ENCODE measurements at regions not wholly inside any gene's neighbourhood (a gene's known extent, or its start where the extent isn't known, plus 50 kb on each side); places are given as distances from the start of the nearest gene placed in this dataset.

DNA sequence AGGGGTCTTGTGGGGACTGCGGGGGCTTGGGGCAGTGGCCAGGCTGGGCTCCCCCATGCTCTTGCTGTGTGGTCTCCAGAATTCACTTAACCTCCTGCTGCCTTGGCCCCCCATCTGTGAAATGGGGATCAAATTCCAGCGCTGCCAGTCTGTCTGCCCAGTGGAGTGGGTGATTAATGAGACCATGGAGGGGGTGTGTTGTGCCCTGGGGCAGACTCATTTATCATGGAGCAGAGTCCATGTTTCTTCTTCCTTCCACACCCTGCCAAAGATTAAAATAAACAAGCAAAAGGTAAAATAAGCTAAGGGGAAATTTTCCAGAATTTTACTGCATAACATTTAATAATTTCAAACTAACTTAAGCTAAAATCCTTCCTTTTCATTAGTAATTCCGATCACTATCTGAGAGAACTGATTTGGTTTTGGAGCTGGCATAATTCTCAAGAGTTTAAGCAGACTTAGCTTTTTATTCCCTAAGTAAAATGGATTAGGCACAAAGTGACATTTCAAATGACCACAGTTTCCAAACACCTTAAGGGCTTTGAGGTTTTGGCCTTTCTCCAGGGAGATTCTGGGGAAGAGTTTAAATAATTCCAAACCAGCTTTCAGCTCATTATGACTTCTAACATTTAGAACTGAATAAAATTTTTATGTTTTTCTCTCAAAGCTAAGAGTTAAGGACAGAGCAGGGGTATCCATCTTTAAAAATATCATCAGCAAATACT lies 211.9 kb downstream of the CXCL12 start:
- no peaks in the 10 kb centered on the region for H3K9me3 ChIP-seq
- Mint-ChIP-seq H3K27me3 (ENCODE audit: insufficient read depth, unreplicated experiment) (peaks cover 12% of the 10 kb centered on the region), H3K9me3 (ENCODE audit: unreplicated experiment) (no peaks in the 10 kb centered on the region), H3K4me1 (ENCODE audit: low read depth, unreplicated experiment) (no peaks in the 10 kb centered on the region), H3K27ac (ENCODE audit: unreplicated experiment) (no peak overlapping the region), H3K4me3 (ENCODE audit: unreplicated experiment) (no peak overlapping the region), H3K36me3 (ENCODE audit: insufficient read depth, unreplicated experiment) (no peaks in the 10 kb centered on the region)
- no TSS peak for BruUV-seq (replicated peaks)
- TF ChIP-seq CTCF (IDR thresholded peaks at IDR 0.05; ENCODE audit: insufficient read depth in 1 of 2, low read depth in 1 of 2, low read length in 1 of 2, severe bottlenecking in 1 of 2, unreplicated experiment in 1 of 2), result no peak
- H3K4me3 ChIP-seq (ENCODE audit: low read depth, low read length), result no peak overlapping the region
- no peaks in the 10 kb centered on the region for H3K36me3 ChIP-seq (ENCODE audit: control insufficient read depth, insufficient read depth, low read length)
- H3K27me3 ChIP-seq (replicated peaks; ENCODE audit: control insufficient read depth, insufficient read depth, low read length), result no peaks in the 10 kb centered on the region; the same call in 1 of the 2 replicates
- POLR2A ChIA-PET, result no interaction called here
- no peak for DNase-seq
- H3K4me1 ChIP-seq, result 0 out of 2 replicates have a peak, but pooled peaks cover 3% of the 10 kb centered on the region
- intact Hi-C loops (cut with micrococcal nuclease; ENCODE audit: unreplicated experiment), result loop anchor here (10.0 kb wide), 1 partner anchor 212 kb away; the partner anchor contains the start of gene CXCL12
- CTCF ChIA-PET, result no interaction called here

GRCh38 chr10:44171765-44172164 lies 213.1 kb downstream of the CXCL12 start:
- Histone ChIP-seq H3K4me3 (ENCODE audit: low read depth, low read length) (no peak overlapping the region), H3K27me3 (replicated peaks; ENCODE audit: control insufficient read depth, insufficient read depth, low read length) (no peaks in the 10 kb centered on the region), H3K4me1 (0 out of 2 replicates have a peak, but pooled peaks cover 3% of the 10 kb centered on the region), H3K36me3 (ENCODE audit: control insufficient read depth, insufficient read depth, low read length) (no peaks in the 10 kb centered on the region), H3K9me3 (no peaks in the 10 kb centered on the region; the same call in 1 of the 2 replicates)
- no TSS peak for BruUV-seq (replicated peaks)
- Mint-ChIP-seq H3K27ac (ENCODE audit: unreplicated experiment) (no peak overlapping the region), H3K9me3 (ENCODE audit: unreplicated experiment) (no peaks in the 10 kb centered on the region), H3K36me3 (ENCODE audit: insufficient read depth, unreplicated experiment) (no peaks in the 10 kb centered on the region), H3K4me3 (ENCODE audit: unreplicated experiment) (no peak overlapping the region), H3K4me1 (ENCODE audit: low read depth, unreplicated experiment) (no peaks in the 10 kb centered on the region), H3K27me3 (ENCODE audit: insufficient read depth, unreplicated experiment) (peaks cover 7% of the 10 kb centered on the region)
- no peak for DNase-seq
- ChIA-PET POLR2A (no interaction called here), CTCF (interaction anchor here (0.6 kb wide), 1 partner anchor 194 kb away, joined by 9 read pairs; no protein-coding TSS in a partner anchor)
- TF ChIP-seq CTCF (IDR thresholded peaks at IDR 0.05; ENCODE audit: insufficient read depth in 1 of 2, low read depth in 1 of 2, low read length in 1 of 2, severe bottlenecking in 1 of 2, unreplicated experiment in 1 of 2), result no peak
- intact Hi-C loops (cut with micrococcal nuclease; ENCODE audit: unreplicated experiment), result loop anchor here (10.0 kb wide), 1 partner anchor 213 kb away; the partner anchor contains the start of gene CXCL12

GRCh38 chr10:44168478-44168877 lies 216.4 kb downstream of the CXCL12 start:
- Mint-ChIP-seq H3K4me1 (ENCODE audit: low read depth, unreplicated experiment) (no peaks in the 10 kb centered on the region), H3K27ac (ENCODE audit: unreplicated experiment) (no peak overlapping the region), H3K36me3 (ENCODE audit: insufficient read depth, unreplicated experiment) (no peaks in the 10 kb centered on the region), H3K9me3 (ENCODE audit: unreplicated experiment) (no peaks in the 10 kb centered on the region), H3K4me3 (ENCODE audit: unreplicated experiment) (no peak overlapping the region), H3K27me3 (ENCODE audit: insufficient read depth, unreplicated experiment) (peaks cover 8% of the 10 kb centered on the region)
- no peaks in the 10 kb centered on the region for H3K27me3 ChIP-seq (replicated peaks; ENCODE audit: control insufficient read depth, insufficient read depth, low read length)
- no peaks in the 10 kb centered on the region for H3K36me3 ChIP-seq (ENCODE audit: control insufficient read depth, insufficient read depth, low read length)
- no peak overlapping the region for H3K4me3 ChIP-seq (ENCODE audit: low read depth, low read length)
- no TSS peak for BruUV-seq (replicated peaks)
- 0 out of 2 replicates have a peak, but pooled peaks cover 3% of the 10 kb centered on the region for H3K4me1 ChIP-seq
- ChIA-PET POLR2A (no interaction called here), CTCF (no interaction called here)
- TF ChIP-seq CTCF (IDR thresholded peaks at IDR 0.05; ENCODE audit: insufficient read depth in 1 of 2, low read depth in 1 of 2, low read length in 1 of 2, severe bottlenecking in 1 of 2, unreplicated experiment in 1 of 2), result no peak
- intact Hi-C loops (cut with micrococcal nuclease; ENCODE audit: unreplicated experiment), result no loop called here
- DNase-seq, result no peak
- no peaks in the 10 kb centered on the region; the same call in 1 of the 2 replicates for H3K9me3 ChIP-seq
